ENCODE measurements at regions not wholly inside any gene's neighbourhood (a gene's known extent, or its start where the extent isn't known, plus 50 kb on each side); places are given as distances from the start of the nearest gene placed in this dataset.

- Histone ChIP-seq H3K36me3 (no peaks in the 10 kb centered on the region), H3K27ac (replicated peaks in 1 of 4) (no peak overlapping the region), H3K4me1 (no peaks in the 10 kb centered on the region), H3K4me3 (no peak overlapping the region), H3K27me3 (no peaks in the 10 kb centered on the region), H3K9me3 (no peaks in the 10 kb centered on the region)
- intact Hi-C loops (cut with DNase I), result no loop called here
- 64% methylated on average over 2 of the region's 2 CpGs for WGBS
- DNase-seq (ENCODE audit: extremely low spot score), result no peak
- TF ChIP-seq CTCF (IDR thresholded peaks at IDR 0.05) (no peak), POLR2A (IDR thresholded peaks at IDR 0.05; ENCODE audit: low read depth) (no peak), POLR2AphosphoS5 (IDR thresholded peaks at IDR 0.05) (no peak), EP300 (IDR thresholded peaks at IDR 0.05) (no peak)
Measured at GRCh38 chr10:83037653-83038052, 1101.7 kb upstream of the GHITM start.

GRCh38 chr10:83038631-83039030 is 1100.7 kb upstream of the GHITM start:
- no peaks in the 10 kb centered on the region for H3K4me1 ChIP-seq
- no peaks in the 10 kb centered on the region for H3K36me3 ChIP-seq
- intact Hi-C loops (cut with DNase I), result no loop called here
- DNase-seq (ENCODE audit: extremely low spot score), result no peak
- no peak overlapping the region for H3K27ac ChIP-seq (replicated peaks in 1 of 4)
- no peaks in the 10 kb centered on the region for H3K9me3 ChIP-seq
- WGBS, result 80% methylated on average over 2 of the region's 2 CpGs
- no peak for TF ChIP-seq POLR2AphosphoS5 (IDR thresholded peaks at IDR 0.05)
- no peak for TF ChIP-seq POLR2A (IDR thresholded peaks at IDR 0.05; ENCODE audit: low read depth)
- no peak for TF ChIP-seq CTCF (IDR thresholded peaks at IDR 0.05)
- no peak for TF ChIP-seq EP300 (IDR thresholded peaks at IDR 0.05)
- no peak overlapping the region for H3K4me3 ChIP-seq
- no peaks in the 10 kb centered on the region for H3K27me3 ChIP-seq

GRCh38 chr10:83045731-83046130 is 1093.6 kb upstream of the GHITM start:
- H3K9me3 ChIP-seq, result no peaks in the 10 kb centered on the region
- WGBS, result 69% methylated on average over 4 of the region's 4 CpGs
- DNase-seq (ENCODE audit: extremely low spot score), result no peak
- TF ChIP-seq POLR2A (IDR thresholded peaks at IDR 0.05; ENCODE audit: low read depth), result no peak
- no peak for TF ChIP-seq POLR2AphosphoS5 (IDR thresholded peaks at IDR 0.05)
- TF ChIP-seq EP300 (IDR thresholded peaks at IDR 0.05), result no peak
- no peaks in the 10 kb centered on the region for H3K4me1 ChIP-seq
- no peak overlapping the region for H3K4me3 ChIP-seq
- intact Hi-C loops (cut with DNase I), result no loop called here
- H3K36me3 ChIP-seq, result no peaks in the 10 kb centered on the region
- H3K27ac ChIP-seq (replicated peaks in 1 of 4), result no peak overlapping the region
- no peaks in the 10 kb centered on the region for H3K27me3 ChIP-seq

- no peaks in the 10 kb centered on the region for H3K36me3 ChIP-seq
- no peaks in the 10 kb centered on the region for H3K9me3 ChIP-seq
- H3K27ac ChIP-seq (replicated peaks in 1 of 4), result no peak overlapping the region
- no peaks in the 10 kb centered on the region for H3K4me1 ChIP-seq
- TF ChIP-seq POLR2AphosphoS5 (IDR thresholded peaks at IDR 0.05) (no peak), CTCF (IDR thresholded peaks at IDR 0.05) (no peak), EP300 (IDR thresholded peaks at IDR 0.05) (no peak), POLR2A (IDR thresholded peaks at IDR 0.05; ENCODE audit: low read depth) (no peak)
- intact Hi-C loops (cut with DNase I), result no loop called here
- no peak overlapping the region for H3K4me3 ChIP-seq
- 62% methylated on average over 3 of the region's 3 CpGs for WGBS
- H3K27me3 ChIP-seq, result no peaks in the 10 kb centered on the region
- DNase-seq (ENCODE audit: extremely low spot score), result no peak
Measured at GRCh38 chr10:83050815-83051214, 1088.5 kb upstream of the GHITM start.

- intact Hi-C loops (cut with DNase I), result no loop called here
- 92% methylated on average over 2 of the region's 2 CpGs for WGBS
- no peak for TF ChIP-seq EP300 (IDR thresholded peaks at IDR 0.05)
- DNase-seq (ENCODE audit: extremely low spot score), result no peak
- Histone ChIP-seq H3K4me3 (no peak overlapping the region), H3K9me3 (no peaks in the 10 kb centered on the region), H3K36me3 (no peaks in the 10 kb centered on the region), H3K27ac (replicated peaks in 1 of 4) (no peak overlapping the region), H3K27me3 (no peaks in the 10 kb centered on the region), H3K4me1 (no peaks in the 10 kb centered on the region)
Measured at GRCh38 chr10:83062871-83063270, 1076.4 kb upstream of the GHITM start.

- no peaks in the 10 kb centered on the region for H3K27me3 ChIP-seq
- H3K27ac ChIP-seq (replicated peaks in 1 of 4), result no peak overlapping the region
- no peaks in the 10 kb centered on the region for H3K36me3 ChIP-seq
- no peak overlapping the region for H3K4me3 ChIP-seq
- peaks cover 0 to 3% (median 0%) of the 10 kb centered on the region in 4 donors for H3K4me1 ChIP-seq
- intact Hi-C loops (cut with DNase I), result no loop called here
- H3K9me3 ChIP-seq, result no peaks in the 10 kb centered on the region
- WGBS, result 77% methylated on average over 1 of the region's 1 CpG
- no peak for TF ChIP-seq CTCF (IDR thresholded peaks at IDR 0.05)
- TF ChIP-seq POLR2A (IDR thresholded peaks at IDR 0.05; ENCODE audit: low read depth), result no peak
- TF ChIP-seq EP300 (IDR thresholded peaks at IDR 0.05), result no peak
- no peak for TF ChIP-seq POLR2AphosphoS5 (IDR thresholded peaks at IDR 0.05)
- no peak for DNase-seq (ENCODE audit: extremely low spot score)
Measured at GRCh38 chr10:83073472-83073871, 1065.8 kb upstream of the GHITM start.
